ENCODE measurements at regions not wholly inside any gene's neighbourhood (a gene's known extent, or its start where the extent isn't known, plus 50 kb on each side); places are given as distances from the start of the nearest gene placed in this dataset.

DNA sequence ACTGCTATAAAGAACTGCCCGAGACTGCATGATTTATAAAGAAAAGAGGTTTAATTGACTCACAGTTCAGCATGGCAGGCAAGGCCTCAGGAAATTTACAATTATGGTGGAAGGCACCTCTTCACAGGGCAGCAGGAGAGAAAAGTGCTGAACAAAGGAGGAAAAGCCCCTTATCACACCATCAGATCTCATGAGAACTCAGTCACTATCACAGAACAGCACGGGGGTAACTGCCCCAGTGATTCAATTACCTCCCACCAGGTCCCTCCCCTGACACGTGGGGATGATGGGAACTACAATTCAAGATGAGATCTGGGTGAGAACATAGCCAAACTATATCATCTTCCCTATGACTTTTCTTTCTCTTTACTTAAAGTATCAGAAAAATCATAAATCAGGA, 104.0 kb upstream of the SYN3 start:
- TF ChIP-seq, protein P1, sequence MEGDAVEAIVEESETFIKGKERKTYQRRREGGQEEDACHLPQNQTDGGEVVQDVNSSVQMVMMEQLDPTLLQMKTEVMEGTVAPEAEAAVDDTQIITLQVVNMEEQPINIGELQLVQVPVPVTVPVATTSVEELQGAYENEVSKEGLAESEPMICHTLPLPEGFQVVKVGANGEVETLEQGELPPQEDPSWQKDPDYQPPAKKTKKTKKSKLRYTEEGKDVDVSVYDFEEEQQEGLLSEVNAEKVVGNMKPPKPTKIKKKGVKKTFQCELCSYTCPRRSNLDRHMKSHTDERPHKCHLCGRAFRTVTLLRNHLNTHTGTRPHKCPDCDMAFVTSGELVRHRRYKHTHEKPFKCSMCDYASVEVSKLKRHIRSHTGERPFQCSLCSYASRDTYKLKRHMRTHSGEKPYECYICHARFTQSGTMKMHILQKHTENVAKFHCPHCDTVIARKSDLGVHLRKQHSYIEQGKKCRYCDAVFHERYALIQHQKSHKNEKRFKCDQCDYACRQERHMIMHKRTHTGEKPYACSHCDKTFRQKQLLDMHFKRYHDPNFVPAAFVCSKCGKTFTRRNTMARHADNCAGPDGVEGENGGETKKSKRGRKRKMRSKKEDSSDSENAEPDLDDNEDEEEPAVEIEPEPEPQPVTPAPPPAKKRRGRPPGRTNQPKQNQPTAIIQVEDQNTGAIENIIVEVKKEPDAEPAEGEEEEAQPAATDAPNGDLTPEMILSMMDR (IDR thresholded peaks at IDR 0.05; ENCODE audit: extremely low read depth in 1 of 2, insufficient read depth in 1 of 2, low read depth in 1 of 2, low read length in 2 of 2): no peak
- TF ChIP-seq, protein P2, sequence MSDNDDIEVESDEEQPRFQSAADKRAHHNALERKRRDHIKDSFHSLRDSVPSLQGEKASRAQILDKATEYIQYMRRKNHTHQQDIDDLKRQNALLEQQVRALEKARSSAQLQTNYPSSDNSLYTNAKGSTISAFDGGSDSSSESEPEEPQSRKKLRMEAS (IDR thresholded peaks at IDR 0.05; ENCODE audit: insufficient read depth, insufficient read length): no peak
- TF ChIP-seq EZH2 (IDR thresholded peaks at IDR 0.05; ENCODE audit: borderline replicate concordance, low read depth, low read length, severe bottlenecking): no peak
- no peak for TF ChIP-seq POLR2A (IDR thresholded peaks at IDR 0.05; ENCODE audit: low read depth, low read length)
- TF ChIP-seq POLR2AphosphoS5 (IDR thresholded peaks at IDR 0.05; ENCODE audit: insufficient read depth, low read depth, low read length): no peak
- no peak for TF ChIP-seq MYC (IDR thresholded peaks at IDR 0.05; ENCODE audit: low read depth, low read length)

All from endothelial cell of umbilical vein (primary cell).